HepG2 (cell line): ENCODE measurements at regions not wholly inside any gene's neighbourhood (a gene's known extent, or its start where the extent isn't known, plus 50 kb on each side); places are given as distances from the start of the nearest gene placed in this dataset.
A peak's percentile ranks its signal among the peaks of the same experiment; 100 is the strongest.

Experiments used
- ATAC-seq: fragments of 200-7000 bp; cut with Tn5 transposase; 3 replicates; pipeline ENCODE4 v1.9.1; 2020; ENCODE audit warnings: mild to moderate bottlenecking, moderate library complexity
- BruUV-seq: library from RNA; stranded (reverse); fragments of 400-500 nt; replicated peaks from 2 replicates; lab custom pipeline; 2021; lab: Mats Ljungman, UMichigan
- CTCF ChIA-PET: fragments of 300-600 bp; formaldehyde crosslinking; extraction: SDS; loops from one replicate; lab custom pipeline; 2021; ENCODE audit warnings: low total read pairs, inconsistent platforms, low intra/inter-chr PET ratio; lab: Yijun Ruan, JAX
- POLR2A ChIA-PET: fragments of 350-600 bp; sonication (Branson Sonifier 250); formaldehyde crosslinking; loops from one replicate; lab custom pipeline; 2020; ENCODE audit warnings: antibody characterized with exemption, inconsistent platforms; lab: Yijun Ruan, JAX
- DNase-seq: peaks from one replicate; pipeline ENCODE4 v3.0.0-alpha.2; 2015; ENCODE audit warnings: low spot score
- FAIRE-seq: peaks from 3 replicates; lab custom pipeline; 2011; peaks lifted over from hg19 to GRCh38; lab: Jason Lieb, UNC
- H2AFZ ChIP-seq: one replicate; pipeline ENCODE4 v1.6.1; 2011; ENCODE audit warnings: low read length, inconsistent platforms
- H3K27ac ChIP-seq: fragments of 300-600 bp; 3 replicates; pipeline ENCODE4 v1.8.0; 2011; ENCODE audit warnings: mixed run types, mild to moderate bottlenecking, mixed read lengths, low read length, inconsistent platforms; ENCODE audit not compliant: insufficient read depth; ENCODE audit errors: extremely low read length
- H3K27me3 ChIP-seq, 2 experiments: fragments of 200-600 bp in 1 of 2; 2 replicates in 1 of 2; 3 replicates in 1 of 2; pipeline versions ENCODE4 v1.6.0 to v1.8.0; 2011; ENCODE audit warnings: low read length in 2 of 2, mild to moderate bottlenecking in 2 of 2, moderate library complexity in 2 of 2, inconsistent platforms in 1 of 2; ENCODE audit not compliant: insufficient read depth in 2 of 2, control insufficient read depth in 1 of 2
- H3K36me3 ChIP-seq, 2 experiments: fragments of 200-600 bp in 1 of 2; replicated peaks in 1 of 2; 2 replicates in 1 of 2; 3 replicates in 1 of 2; pipeline versions ENCODE4 v1.5.1 to v1.8.0; 2011; ENCODE audit warnings: low read length in 2 of 2, inconsistent platforms in 1 of 2; ENCODE audit not compliant: insufficient read depth in 2 of 2, control insufficient read depth in 1 of 2
- H3K4me1 ChIP-seq: 2 replicates; pipeline ENCODE4 v1.5.1; 2012; ENCODE audit warnings: low read length, inconsistent platforms; ENCODE audit not compliant: insufficient read depth
- H3K4me2 ChIP-seq: 2 replicates; pipeline ENCODE4 v1.6.0; 2011; ENCODE audit warnings: low read depth, low read length, inconsistent platforms
- H3K4me3 ChIP-seq, 3 experiments: fragments of 200-600 bp in 1 of 3; sonication (generic), shearing (Covaris generic) in 1 of 3; replicated peaks in 1 of 3; 2 replicates each; pipeline ENCODE4 v1.5.1; 2011 to 2016; ENCODE audit warnings: low read length in 3 of 3, inconsistent platforms in 2 of 3, low read depth in 2 of 3, mild to moderate bottlenecking in 2 of 3, control low read depth in 1 of 3, mixed read lengths in 1 of 3; ENCODE audit not compliant: insufficient read depth in 1 of 3
- H3K79me2 ChIP-seq: one replicate; pipeline ENCODE4 v1.6.1; 2011; ENCODE audit warnings: low read length, inconsistent platforms; ENCODE audit not compliant: insufficient read depth
- H3K9ac ChIP-seq: 2 replicates; pipeline ENCODE4 v1.6.0; 2011; ENCODE audit warnings: mild to moderate bottlenecking, low read depth, low read length, inconsistent platforms; ENCODE audit not compliant: insufficient read depth
- H3K9me3 ChIP-seq: 2 replicates; pipeline ENCODE4 v1.5.1; 2012; ENCODE audit warnings: mild to moderate bottlenecking, low read length
- H4K20me1 ChIP-seq: 2 replicates; pipeline ENCODE4 v1.6.0; 2011; ENCODE audit warnings: inconsistent platforms, mild to moderate bottlenecking, low read length, moderate library complexity; ENCODE audit not compliant: insufficient read depth
- CEBPB ChIP-seq: IDR thresholded peaks from 2 replicates; pipeline ENCODE4 v1.6.1; 2011; ENCODE audit warnings: low read depth, low read length, improper control_type of control experiment, borderline replicate concordance
- HES4 ChIP-seq: sonication (generic); formaldehyde crosslinking; IDR thresholded peaks from 2 replicates; pipeline ENCODE4 v1.9.0; 2021; ENCODE audit warnings: mild to moderate bottlenecking, missing genetic modification reagents, borderline replicate concordance
- HNF1A ChIP-seq, 2 experiments: sonication (generic) in 1 of 2; formaldehyde crosslinking in 1 of 2; IDR thresholded peaks; 2 replicates each; pipeline versions ENCODE4 v1.4.0 to v1.6.1; 2016 to 2020; ENCODE audit warnings: borderline replicate concordance in 1 of 2, low read depth in 1 of 2, mild to moderate bottlenecking in 1 of 2, missing genetic modification reagents in 1 of 2
- HNF4G ChIP-seq, 2 experiments: sonication (generic) in 1 of 2; formaldehyde crosslinking in 1 of 2; IDR thresholded peaks; 2 replicates each; pipeline versions ENCODE4 v1.4.0 to v1.6.1; 2011 to 2020; ENCODE audit warnings: borderline replicate concordance in 2 of 2, low read depth in 2 of 2, mild to moderate bottlenecking in 2 of 2, low read length in 1 of 2, missing genetic modification reagents in 1 of 2, moderate library complexity in 1 of 2
- RCOR2 ChIP-seq: IDR thresholded peaks from 2 replicates; pipeline ENCODE4 v1.6.1; 2016; ENCODE audit warnings: missing biosample characterization, missing genetic modification reagents
- SP1 ChIP-seq, 2 experiments: fragments of 450-650 bp in 1 of 2; sonication (generic) in 1 of 2; formaldehyde crosslinking in 1 of 2; IDR thresholded peaks; 2 replicates each; pipeline versions ENCODE4 v1.4.0 to v1.6.1; 2016 to 2020; ENCODE audit warnings: missing genetic modification reagents in 1 of 2
- SP5 ChIP-seq: IDR thresholded peaks from 2 replicates; pipeline ENCODE4 v1.6.1; 2016; ENCODE audit warnings: low read depth, borderline replicate concordance
- TEAD3 ChIP-seq: optimal IDR thresholded peaks from 2 replicates; pipeline ENCODE3; 2016; ENCODE audit warnings: borderline replicate concordance
- ZMYM3 ChIP-seq: sonication (generic); formaldehyde crosslinking; IDR thresholded peaks from 2 replicates; pipeline ENCODE4 v1.5.1; 2020; ENCODE audit warnings: mild to moderate bottlenecking, missing genetic modification reagents
- ZNF207 ChIP-seq: fragments of 450-650 bp; IDR thresholded peaks from 2 replicates; pipeline ENCODE4 v1.6.1; 2016; ENCODE audit warnings: antibody characterized with exemption, borderline replicate concordance
- ZNF235 ChIP-seq: sonication (generic); formaldehyde crosslinking; IDR thresholded peaks from 2 replicates; pipeline ENCODE4 v1.8.1; 2023; ENCODE audit warnings: mild to moderate bottlenecking, missing genetic modification reagents, borderline replicate concordance
- ZZZ3 ChIP-seq: sonication (generic); formaldehyde crosslinking; IDR thresholded peaks from 2 replicates; pipeline ENCODE4 v1.4.0; 2020; ENCODE audit warnings: missing genetic modification reagents, mild to moderate bottlenecking, borderline replicate concordance
- WGBS: methylation state at CpG from one replicate; pipeline ENCODE4 v1.1.6; 2017; ENCODE audit warnings: low lambda C conversion rate; 5-methylcytosine and 5-hydroxymethylcytosine counted together
- in situ Hi-C: cut with HindIII; loops from 2 replicates; pipeline ENCODE4 v1.10.0; 2017; ENCODE audit warnings: low pct_unique_long_range_greater_than_20kb; ENCODE audit not compliant: extremely low pct_ligation_motif_present
- intact Hi-C: fragments of 100-400 bp; cut with micrococcal nuclease; formaldehyde crosslinking; loops from one replicate; pipeline ENCODE4 v1.10.0; 2022; ENCODE audit not compliant: unreplicated experiment
- TF ChIP-seq, protein P1 (sequence below): sonication (generic); formaldehyde crosslinking; IDR thresholded peaks from 2 replicates; pipeline ENCODE4 v1.4.0; 2020; ENCODE audit warnings: mild to moderate bottlenecking, missing genetic modification reagents
- TF ChIP-seq, protein P2 (sequence below): sonication (generic); formaldehyde crosslinking; IDR thresholded peaks from 2 replicates; pipeline ENCODE4 v1.5.0; 2020; ENCODE audit warnings: mild to moderate bottlenecking, missing genetic modification reagents
- TF ChIP-seq, protein P3 (sequence below), 2 experiments: fragments of 450-650 bp in 1 of 2; sonication (generic) in 1 of 2; formaldehyde crosslinking; IDR thresholded peaks; 2 replicates each; pipeline versions ENCODE4 v1.5.0 to v1.8.0; 2020 to 2022; ENCODE audit warnings: mild to moderate bottlenecking in 1 of 2, missing genetic modification reagents in 1 of 2

DNA sequence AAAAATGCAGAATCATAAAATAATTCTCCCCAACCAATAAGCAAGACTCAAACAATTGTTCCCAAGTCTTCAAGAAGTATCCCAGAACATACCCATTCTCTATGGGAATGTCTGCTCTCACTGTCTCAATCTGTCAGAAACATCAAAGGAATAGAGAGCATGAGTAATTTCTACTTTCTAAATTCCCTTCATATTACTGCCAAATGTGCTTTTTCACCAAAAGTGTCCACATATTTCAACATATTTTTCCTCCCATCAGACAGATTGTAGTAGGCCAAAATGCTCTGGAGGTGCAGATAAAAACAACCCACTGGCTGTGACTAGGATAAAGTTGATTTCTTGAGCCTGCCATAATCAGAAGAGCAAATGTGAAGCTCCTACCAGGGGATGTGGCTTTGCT, 692.0 kb upstream of the FAM241A start (continued):
- TF ChIP-seq ZNF235 = no peak
- no peak for TF ChIP-seq ZNF207
- no peak for TF ChIP-seq HNF1A (IDR thresholded peaks at IDR 0.05; ENCODE audit: low read depth)
- TF ChIP-seq HNF1A (CRISPR knock-in tag; IDR thresholded peaks at IDR 0.05; ENCODE audit: borderline replicate concordance) = no peak
- TF ChIP-seq RCOR2 = no peak

- H3K79me2 ChIP-seq = no peaks in the 10 kb centered on the region
- H4K20me1 ChIP-seq = no peaks in the 10 kb centered on the region
- ChIA-PET POLR2A (no interaction called here), CTCF (no interaction called here)
- H3K4me2 ChIP-seq = no peak overlapping the region
- H2AFZ ChIP-seq = no peak overlapping the region
- peak; percentile 34 for FAIRE-seq
- intact Hi-C loops (no loop called here), in situ Hi-C loops (no loop called here)
- H3K27me3 ChIP-seq = no peaks in the 10 kb centered on the region
- 17% methylated on average over 3 of the region's 4 CpGs for WGBS
- H3K4me3 ChIP-seq = no peak overlapping the region
- no peaks in the 10 kb centered on the region for H3K4me1 ChIP-seq
- no peaks in the 10 kb centered on the region for H3K36me3 ChIP-seq
- no peak overlapping the region for H3K27ac ChIP-seq
- peak; percentile 45 for DNase-seq
- no TSS peak for BruUV-seq
- no peaks in the 10 kb centered on the region for H3K9me3 ChIP-seq
- peak; percentile 80 for ATAC-seq
- H3K9ac ChIP-seq = no peak overlapping the region
- TF ChIP-seq HNF4G (IDR thresholded peaks at IDR 0.05; ENCODE audit: borderline replicate concordance, low read depth, low read length) (peak; percentile 41; the same call in 1 of the 2 replicates), HNF4G (CRISPR knock-in tag; IDR thresholded peaks at IDR 0.05; ENCODE audit: borderline replicate concordance, low read depth) (no peak), ZZZ3 (CRISPR knock-in tag) (no peak), SP5 (CRISPR knock-in tag) (peak; percentile 52; the same call in 1 of the 2 replicates), SP1 (IDR thresholded peaks at IDR 0.05) (no peak), SP1 (CRISPR knock-in tag; IDR thresholded peaks at IDR 0.05) (no peak), HES4 (CRISPR knock-in tag) (no peak), TEAD3 (CRISPR knock-in tag) (peak; percentile 83), ZMYM3 (peak; percentile 45; the same call in 1 of the 2 replicates), CEBPB (peak; percentile 66; the same call in 1 of the 2 replicates)
- TF ChIP-seq, protein P1, sequence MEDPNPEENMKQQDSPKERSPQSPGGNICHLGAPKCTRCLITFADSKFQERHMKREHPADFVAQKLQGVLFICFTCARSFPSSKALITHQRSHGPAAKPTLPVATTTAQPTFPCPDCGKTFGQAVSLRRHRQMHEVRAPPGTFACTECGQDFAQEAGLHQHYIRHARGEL = no peak
- TF ChIP-seq, protein P2, sequence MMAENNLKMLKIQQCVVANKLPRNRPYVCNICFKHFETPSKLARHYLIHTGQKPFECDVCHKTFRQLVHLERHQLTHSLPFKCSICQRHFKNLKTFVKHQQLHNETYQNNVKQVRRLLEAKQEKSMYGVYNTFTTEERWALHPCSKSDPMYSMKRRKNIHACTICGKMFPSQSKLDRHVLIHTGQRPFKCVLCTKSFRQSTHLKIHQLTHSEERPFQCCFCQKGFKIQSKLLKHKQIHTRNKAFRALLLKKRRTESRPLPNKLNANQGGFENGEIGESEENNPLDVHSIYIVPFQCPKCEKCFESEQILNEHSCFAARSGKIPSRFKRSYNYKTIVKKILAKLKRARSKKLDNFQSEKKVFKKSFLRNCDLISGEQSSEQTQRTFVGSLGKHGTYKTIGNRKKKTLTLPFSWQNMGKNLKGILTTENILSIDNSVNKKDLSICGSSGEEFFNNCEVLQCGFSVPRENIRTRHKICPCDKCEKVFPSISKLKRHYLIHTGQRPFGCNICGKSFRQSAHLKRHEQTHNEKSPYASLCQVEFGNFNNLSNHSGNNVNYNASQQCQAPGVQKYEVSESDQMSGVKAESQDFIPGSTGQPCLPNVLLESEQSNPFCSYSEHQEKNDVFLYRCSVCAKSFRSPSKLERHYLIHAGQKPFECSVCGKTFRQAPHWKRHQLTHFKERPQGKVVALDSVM (CRISPR knock-in tag) = peak; percentile 87
- TF ChIP-seq, protein P3, sequence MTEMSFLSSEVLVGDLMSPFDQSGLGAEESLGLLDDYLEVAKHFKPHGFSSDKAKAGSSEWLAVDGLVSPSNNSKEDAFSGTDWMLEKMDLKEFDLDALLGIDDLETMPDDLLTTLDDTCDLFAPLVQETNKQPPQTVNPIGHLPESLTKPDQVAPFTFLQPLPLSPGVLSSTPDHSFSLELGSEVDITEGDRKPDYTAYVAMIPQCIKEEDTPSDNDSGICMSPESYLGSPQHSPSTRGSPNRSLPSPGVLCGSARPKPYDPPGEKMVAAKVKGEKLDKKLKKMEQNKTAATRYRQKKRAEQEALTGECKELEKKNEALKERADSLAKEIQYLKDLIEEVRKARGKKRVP (CRISPR knock-in tag; IDR thresholded peaks at IDR 0.05) = no peak
Measured at GRCh38 chr4:111454961-111455360, 690.3 kb upstream of the FAM241A start.
